GDM1 (cell line): ENCODE measurements at regions not wholly inside any gene's neighbourhood (a gene's known extent, or its start where the extent isn't known, plus 50 kb on each side); places are given as distances from the start of the nearest gene placed in this dataset.
"Not testable (repeated sequence)": the region's sequence is repeated elsewhere in the genome, so short reads cannot be mapped to it uniquely, and the experiment has no call there.

ENCODE experiments used
- DNase-seq: peaks from one replicate; lab custom pipeline; 2025; lab: John Stamatoyannopoulos, UW

- DNase-seq: no peak
Measured at GRCh38 chr12:65684906-65685305, 139.4 kb upstream of the HMGA2 start.

- no peak for DNase-seq
Measured at GRCh38 chr12:65685514-65685913, 138.8 kb upstream of the HMGA2 start.

GRCh38 chr12:65689508-65689907, 134.8 kb upstream of the HMGA2 start:
- no peak for DNase-seq

- no peak for DNase-seq
Measured at GRCh38 chr12:65690477-65690876, 133.8 kb upstream of the HMGA2 start.

- no peak for DNase-seq
Measured at GRCh38 chr12:65694130-65694529, 130.2 kb upstream of the HMGA2 start.

GRCh38 chr12:65695113-65695865, 129.0 kb upstream of the HMGA2 start:
- no peak for DNase-seq

- no peak for DNase-seq
Measured at GRCh38 chr12:65696227-65696626, 128.1 kb upstream of the HMGA2 start.

- DNase-seq: no peak
Measured at GRCh38 chr12:65699251-65699650, 125.0 kb upstream of the HMGA2 start.

- no peak for DNase-seq
Measured at GRCh38 chr12:65703176-65703575, 121.1 kb upstream of the HMGA2 start.

GRCh38 chr12:65705380-65705876, 118.9 kb upstream of the HMGA2 start:
- DNase-seq: no peak

- no peak for DNase-seq
Measured at GRCh38 chr12:65707051-65707450, 117.2 kb upstream of the HMGA2 start.

GRCh38 chr12:65712260-65713004, 111.9 kb upstream of the HMGA2 start:
- DNase-seq: no peak

- DNase-seq: no peak
Measured at GRCh38 chr12:65715961-65716360, 108.3 kb upstream of the HMGA2 start.

GRCh38 chr12:65720136-65721130, 103.8 kb upstream of the HMGA2 start:
- DNase-seq: no peak

- DNase-seq: no peak
Measured at GRCh38 chr12:65721541-65722190, 102.6 kb upstream of the HMGA2 start.

GRCh38 chr12:65725376-65725775, 98.9 kb upstream of the HMGA2 start:
- DNase-seq: no peak

GRCh38 chr12:65728455-65728847, 95.8 kb upstream of the HMGA2 start:
- no peak for DNase-seq

GRCh38 chr12:65728848-65729793, 95.2 kb upstream of the HMGA2 start:
- DNase-seq: no peak

GRCh38 chr12:65731771-65732170, 92.5 kb upstream of the HMGA2 start:
- no peak for DNase-seq

GRCh38 chr12:65733643-65734042, 90.6 kb upstream of the HMGA2 start:
- DNase-seq: not testable (repeated sequence)
